ENCODE measurements at regions not wholly inside any gene's neighbourhood (a gene's known extent, or its start where the extent isn't known, plus 50 kb on each side); places are given as distances from the start of the nearest gene placed in this dataset.

DNA sequence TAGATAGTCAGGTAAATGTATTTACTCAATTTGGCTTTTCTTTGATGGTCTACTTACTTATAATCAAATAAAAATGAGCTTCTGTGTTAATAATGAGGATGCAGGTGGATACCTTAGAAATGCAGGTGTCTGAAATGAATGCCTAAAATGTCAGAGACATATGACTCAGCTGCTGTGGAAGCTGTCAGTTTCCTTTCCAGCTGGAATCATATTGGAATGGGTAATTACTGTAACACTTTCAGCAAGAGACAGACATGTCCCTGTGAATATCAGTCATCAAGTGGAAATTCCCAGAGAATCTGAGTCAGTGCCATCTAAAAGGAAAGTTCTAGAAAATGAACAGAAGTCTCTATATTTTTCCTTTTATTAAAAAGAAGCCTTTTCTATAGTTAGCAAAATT is 783.0 kb upstream of the AADAT start:
- TF ChIP-seq, protein P1, sequence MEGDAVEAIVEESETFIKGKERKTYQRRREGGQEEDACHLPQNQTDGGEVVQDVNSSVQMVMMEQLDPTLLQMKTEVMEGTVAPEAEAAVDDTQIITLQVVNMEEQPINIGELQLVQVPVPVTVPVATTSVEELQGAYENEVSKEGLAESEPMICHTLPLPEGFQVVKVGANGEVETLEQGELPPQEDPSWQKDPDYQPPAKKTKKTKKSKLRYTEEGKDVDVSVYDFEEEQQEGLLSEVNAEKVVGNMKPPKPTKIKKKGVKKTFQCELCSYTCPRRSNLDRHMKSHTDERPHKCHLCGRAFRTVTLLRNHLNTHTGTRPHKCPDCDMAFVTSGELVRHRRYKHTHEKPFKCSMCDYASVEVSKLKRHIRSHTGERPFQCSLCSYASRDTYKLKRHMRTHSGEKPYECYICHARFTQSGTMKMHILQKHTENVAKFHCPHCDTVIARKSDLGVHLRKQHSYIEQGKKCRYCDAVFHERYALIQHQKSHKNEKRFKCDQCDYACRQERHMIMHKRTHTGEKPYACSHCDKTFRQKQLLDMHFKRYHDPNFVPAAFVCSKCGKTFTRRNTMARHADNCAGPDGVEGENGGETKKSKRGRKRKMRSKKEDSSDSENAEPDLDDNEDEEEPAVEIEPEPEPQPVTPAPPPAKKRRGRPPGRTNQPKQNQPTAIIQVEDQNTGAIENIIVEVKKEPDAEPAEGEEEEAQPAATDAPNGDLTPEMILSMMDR (IDR thresholded peaks at IDR 0.05): no peak
- no peak for TF ChIP-seq POLR2A (IDR thresholded peaks at IDR 0.05)

All from esophagus squamous epithelium (tissue), 4 donors.